ENCODE measurements at regions not wholly inside any gene's neighbourhood (a gene's known extent, or its start where the extent isn't known, plus 50 kb on each side); places are given as distances from the start of the nearest gene placed in this dataset.
"Not testable (repeated sequence)": the region's sequence is repeated elsewhere in the genome, so short reads cannot be mapped to it uniquely, and the experiment has no call there.

DNA sequence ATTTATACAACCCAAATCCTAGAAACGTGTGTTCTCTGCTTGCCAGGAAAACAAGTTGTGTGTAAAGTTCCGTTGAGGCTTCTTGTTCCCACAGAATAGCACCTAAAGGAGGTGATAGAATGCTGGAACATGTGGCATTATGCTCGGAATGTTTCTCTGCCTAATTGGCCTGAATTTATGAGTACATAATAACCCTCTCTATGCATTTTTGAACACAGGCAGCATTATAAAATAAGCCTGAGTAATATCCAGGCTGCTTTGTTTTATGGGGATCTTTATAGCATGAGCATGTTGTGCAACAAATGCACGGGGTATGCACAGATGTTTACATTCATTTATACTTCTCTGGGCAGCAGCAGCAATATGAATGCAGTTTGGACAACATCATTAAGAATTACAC lies 385.7 kb downstream of the MBD2 start:
- H4K20me1 ChIP-seq (ENCODE audit: control insufficient read depth, extremely low read depth, insufficient read depth, low read length), result no peaks in the 10 kb centered on the region
- no peak overlapping the region for H2AFZ ChIP-seq (ENCODE audit: low read length)
- H3K9me3 ChIP-seq (ENCODE audit: control insufficient read depth, insufficient read depth, low read depth, low read length), result no peaks in the 10 kb centered on the region
- no peak for TF ChIP-seq EZH2 (IDR thresholded peaks at IDR 0.05; ENCODE audit: low read length, missing control alignments)
- TF ChIP-seq, protein P1, sequence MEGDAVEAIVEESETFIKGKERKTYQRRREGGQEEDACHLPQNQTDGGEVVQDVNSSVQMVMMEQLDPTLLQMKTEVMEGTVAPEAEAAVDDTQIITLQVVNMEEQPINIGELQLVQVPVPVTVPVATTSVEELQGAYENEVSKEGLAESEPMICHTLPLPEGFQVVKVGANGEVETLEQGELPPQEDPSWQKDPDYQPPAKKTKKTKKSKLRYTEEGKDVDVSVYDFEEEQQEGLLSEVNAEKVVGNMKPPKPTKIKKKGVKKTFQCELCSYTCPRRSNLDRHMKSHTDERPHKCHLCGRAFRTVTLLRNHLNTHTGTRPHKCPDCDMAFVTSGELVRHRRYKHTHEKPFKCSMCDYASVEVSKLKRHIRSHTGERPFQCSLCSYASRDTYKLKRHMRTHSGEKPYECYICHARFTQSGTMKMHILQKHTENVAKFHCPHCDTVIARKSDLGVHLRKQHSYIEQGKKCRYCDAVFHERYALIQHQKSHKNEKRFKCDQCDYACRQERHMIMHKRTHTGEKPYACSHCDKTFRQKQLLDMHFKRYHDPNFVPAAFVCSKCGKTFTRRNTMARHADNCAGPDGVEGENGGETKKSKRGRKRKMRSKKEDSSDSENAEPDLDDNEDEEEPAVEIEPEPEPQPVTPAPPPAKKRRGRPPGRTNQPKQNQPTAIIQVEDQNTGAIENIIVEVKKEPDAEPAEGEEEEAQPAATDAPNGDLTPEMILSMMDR (conservative IDR thresholded peaks at IDR 0.05 in 1 of 2, IDR thresholded peaks at IDR 0.05 in 1 of 2; ENCODE audit: low read depth in 1 of 2, low read length in 2 of 2), result no peak
- no peak for DNase-seq (ENCODE audit: low read depth in 2 of 2)
- no peaks in the 10 kb centered on the region for H3K36me3 ChIP-seq (ENCODE audit: control insufficient read depth, insufficient read depth, low read length)
- H3K4me3 ChIP-seq (replicated peaks in 1 of 4; ENCODE audit: control extremely low read depth in 1 of 4, insufficient read depth in 1 of 4, low read depth in 3 of 4, low read length in 4 of 4), result no peak overlapping the region
- no peak overlapping the region for H3K9ac ChIP-seq (ENCODE audit: insufficient read depth, low read length)
- no peaks in the 10 kb centered on the region for H3K79me2 ChIP-seq (ENCODE audit: control insufficient read depth, insufficient read depth, low read length)
- H3K27ac ChIP-seq (ENCODE audit: insufficient read depth, low read length), result no peak overlapping the region
- H3K27me3 ChIP-seq (ENCODE audit: control insufficient read depth, insufficient read depth, low read length), result no peaks in the 10 kb centered on the region
- no peaks in the 10 kb centered on the region for H3K4me1 ChIP-seq (ENCODE audit: control insufficient read depth, extremely low read depth, insufficient read depth, low read length)
- no peak overlapping the region for H3K4me2 ChIP-seq (ENCODE audit: extremely low read depth, insufficient read depth, low read length)

DNA sequence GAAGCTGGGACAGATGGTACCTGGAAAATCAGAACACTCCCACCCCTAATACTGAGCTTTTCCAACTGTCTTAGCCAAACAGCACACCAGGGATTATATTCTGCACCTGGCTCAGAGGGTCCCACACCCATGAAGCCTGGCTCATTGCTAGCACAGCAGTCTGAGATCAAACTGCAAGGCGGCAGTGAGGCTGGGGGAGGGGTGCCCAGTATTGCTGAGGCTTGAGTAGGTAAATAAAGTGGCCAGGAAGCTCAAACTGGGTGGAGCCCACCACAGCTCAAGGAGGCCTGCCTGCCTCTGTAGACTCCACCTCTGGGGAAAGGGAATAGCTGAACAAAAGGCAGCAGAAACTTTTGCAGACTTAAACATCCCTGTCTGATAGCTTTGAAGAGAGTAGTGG lies 403.3 kb downstream of the MBD2 start:
- not testable (repeated sequence) for H3K4me3 ChIP-seq (replicated peaks in 1 of 4; ENCODE audit: control extremely low read depth in 1 of 4, insufficient read depth in 1 of 4, low read depth in 3 of 4, low read length in 4 of 4); H3K27ac ChIP-seq (ENCODE audit: insufficient read depth, low read length); H3K27me3 ChIP-seq (ENCODE audit: control insufficient read depth, insufficient read depth, low read length); H4K20me1 ChIP-seq (ENCODE audit: control insufficient read depth, extremely low read depth, insufficient read depth, low read length); H3K4me1 ChIP-seq (ENCODE audit: control insufficient read depth, extremely low read depth, insufficient read depth, low read length); H3K79me2 ChIP-seq (ENCODE audit: control insufficient read depth, insufficient read depth, low read length); H3K9ac ChIP-seq (ENCODE audit: insufficient read depth, low read length); DNase-seq (ENCODE audit: low read depth in 2 of 2); H3K9me3 ChIP-seq (ENCODE audit: control insufficient read depth, insufficient read depth, low read depth, low read length); H3K4me2 ChIP-seq (ENCODE audit: extremely low read depth, insufficient read depth, low read length); H2AFZ ChIP-seq (ENCODE audit: low read length); H3K36me3 ChIP-seq (ENCODE audit: control insufficient read depth, insufficient read depth, low read length)

DNA sequence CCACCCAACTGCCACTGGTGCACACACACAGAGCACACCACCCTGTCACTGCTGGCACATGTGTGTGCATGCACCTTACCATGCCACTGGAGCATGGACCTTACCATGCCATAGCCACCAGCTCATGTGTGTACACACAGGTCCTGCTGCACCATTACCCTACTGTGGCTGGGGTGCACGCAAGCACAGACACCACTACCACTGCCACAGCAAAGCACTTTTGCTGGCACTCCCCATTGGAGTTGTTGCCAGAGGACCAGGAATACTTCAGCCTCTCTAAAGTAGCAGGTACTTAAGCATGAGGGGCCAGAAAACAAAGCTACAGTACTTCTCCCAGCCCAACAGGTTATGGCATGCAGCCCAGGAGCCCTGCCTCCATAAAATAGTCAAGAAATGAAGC lies 404.8 kb downstream of the MBD2 start:
- no peak for TF ChIP-seq EZH2 (IDR thresholded peaks at IDR 0.05; ENCODE audit: low read length, missing control alignments)
- TF ChIP-seq, protein P1 (conservative IDR thresholded peaks at IDR 0.05 in 1 of 2, IDR thresholded peaks at IDR 0.05 in 1 of 2; ENCODE audit: low read depth in 1 of 2, low read length in 2 of 2), result no peak
- Histone ChIP-seq H4K20me1 (ENCODE audit: control insufficient read depth, extremely low read depth, insufficient read depth, low read length) (no peaks in the 10 kb centered on the region), H3K79me2 (ENCODE audit: control insufficient read depth, insufficient read depth, low read length) (no peaks in the 10 kb centered on the region), H3K27me3 (ENCODE audit: control insufficient read depth, insufficient read depth, low read length) (no peaks in the 10 kb centered on the region), H3K4me1 (ENCODE audit: control insufficient read depth, extremely low read depth, insufficient read depth, low read length) (no peaks in the 10 kb centered on the region), H3K27ac (ENCODE audit: insufficient read depth, low read length) (no peak overlapping the region), H3K9me3 (ENCODE audit: control insufficient read depth, insufficient read depth, low read depth, low read length) (no peaks in the 10 kb centered on the region), H3K9ac (ENCODE audit: insufficient read depth, low read length) (no peak overlapping the region), H3K36me3 (ENCODE audit: control insufficient read depth, insufficient read depth, low read length) (no peaks in the 10 kb centered on the region), H3K4me2 (ENCODE audit: extremely low read depth, insufficient read depth, low read length) (no peak overlapping the region), H3K4me3 (replicated peaks in 1 of 4; ENCODE audit: control extremely low read depth in 1 of 4, insufficient read depth in 1 of 4, low read depth in 3 of 4, low read length in 4 of 4) (no peak overlapping the region), H2AFZ (ENCODE audit: low read length) (no peak overlapping the region)
- no peak for DNase-seq (ENCODE audit: low read depth in 2 of 2)

DNA sequence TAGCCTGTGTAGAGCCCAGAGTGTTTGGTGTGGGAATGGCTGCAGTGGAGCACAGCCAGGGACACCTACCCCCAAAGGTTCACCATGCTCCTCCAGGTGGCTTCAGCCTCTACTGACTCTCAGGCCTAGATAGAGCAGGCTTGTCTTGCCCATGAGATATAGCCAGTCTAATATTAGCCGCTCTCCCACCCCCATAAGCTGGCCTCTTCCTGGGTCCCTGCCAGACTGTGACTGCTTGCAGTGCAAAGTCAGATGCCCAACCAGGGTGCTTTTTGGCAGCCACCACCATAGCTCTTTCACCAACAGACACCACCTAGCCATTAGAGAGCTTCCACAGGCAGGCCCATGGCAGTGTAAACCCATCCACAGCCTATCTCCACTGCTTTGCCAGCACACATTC lies 405.3 kb downstream of the MBD2 start:
- Histone ChIP-seq H3K27me3 (ENCODE audit: control insufficient read depth, insufficient read depth, low read length) (no peaks in the 10 kb centered on the region), H3K27ac (ENCODE audit: insufficient read depth, low read length) (no peak overlapping the region), H4K20me1 (ENCODE audit: control insufficient read depth, extremely low read depth, insufficient read depth, low read length) (no peaks in the 10 kb centered on the region), H3K4me2 (ENCODE audit: extremely low read depth, insufficient read depth, low read length) (no peak overlapping the region), H3K9me3 (ENCODE audit: control insufficient read depth, insufficient read depth, low read depth, low read length) (no peaks in the 10 kb centered on the region), H2AFZ (ENCODE audit: low read length) (no peak overlapping the region), H3K79me2 (ENCODE audit: control insufficient read depth, insufficient read depth, low read length) (no peaks in the 10 kb centered on the region), H3K4me1 (ENCODE audit: control insufficient read depth, extremely low read depth, insufficient read depth, low read length) (no peaks in the 10 kb centered on the region), H3K4me3 (replicated peaks in 1 of 4; ENCODE audit: control extremely low read depth in 1 of 4, insufficient read depth in 1 of 4, low read depth in 3 of 4, low read length in 4 of 4) (no peak overlapping the region), H3K9ac (ENCODE audit: insufficient read depth, low read length) (no peak overlapping the region), H3K36me3 (ENCODE audit: control insufficient read depth, insufficient read depth, low read length) (no peaks in the 10 kb centered on the region)
- DNase-seq (ENCODE audit: low read depth in 2 of 2), result no peak
- TF ChIP-seq EZH2 (IDR thresholded peaks at IDR 0.05; ENCODE audit: low read length, missing control alignments), result no peak
- TF ChIP-seq, protein P1 (conservative IDR thresholded peaks at IDR 0.05 in 1 of 2, IDR thresholded peaks at IDR 0.05 in 1 of 2; ENCODE audit: low read depth in 1 of 2, low read length in 2 of 2), result no peak

Measured in fibroblast of lung (primary cell).